ENCODE measurements at regions not wholly inside any gene's neighbourhood (a gene's known extent, or its start where the extent isn't known, plus 50 kb on each side); places are given as distances from the start of the nearest gene placed in this dataset.

GRCh38 chr12:90216815-90217214, 508.2 kb upstream of the ATP2B1 start:
- TF ChIP-seq CTCF (IDR thresholded peaks at IDR 0.05): no peak
- no peak for TF ChIP-seq POLR2A (IDR thresholded peaks at IDR 0.05)
